Heart left ventricle (tissue), 13 donors: ENCODE measurements at regions not wholly inside any gene's neighbourhood (a gene's known extent, or its start where the extent isn't known, plus 50 kb on each side); places are given as distances from the start of the nearest gene placed in this dataset.

Source experiments
- POLR2A ChIP-seq, 2 donors: fragments of 450-650 bp; IDR thresholded peaks; one replicate each; pipeline ENCODE4 v1.6.1; 2017; ENCODE audit warnings: antibody characterized with exemption in 2 of 2, mild to moderate bottlenecking in 2 of 2, moderate library complexity in 2 of 2
- TF ChIP-seq, protein P1 (sequence below), 12 donors: fragments of 200-600 bp; sonication (generic) in 4 of 12; IDR thresholded peaks; one replicate each; pipeline versions ENCODE4 v1.5.0 to v1.8.0; 2018 to 2022; ENCODE audit warnings: antibody characterized with exemption in 12 of 12, mild to moderate bottlenecking in 5 of 12
- donor health status: ischemic (EF 13 %, LVEDD 7.1; RV severe dilation, severe dysfunction).
- donor health status: DM: no; HTN: yes; CAD: no.
- donor health status: DM: no; HTN: no; CAD: no.
- donor health status: ischemic (EF 25% LVEDD 6.9; RV normal size, moderate dysfunction).
- donor health status: ischemic (EF 25% LVEDD 5.7; RV mildly dilated, moderate dysfunction).
- donor health status: ischemic (EF 35%, LVEDD 5.7; RV mildly dilated, moderate dysfunction).
- donor health status: nonischemic (EF 11% LVEDD 7.7; RV severe dilation, severe dysfunction).
- donor health status: DM: yes; HTN: yes; CAD: no.
- donor health status: PGD.
- donor health status: ischemic (EF 29% LVEDD 5.4; RV normal size, mild dysfunction).
- donor health status: nonischemic (EF 23%, LVEDD 6.1; RV moderate dilation, normal function).

DNA sequence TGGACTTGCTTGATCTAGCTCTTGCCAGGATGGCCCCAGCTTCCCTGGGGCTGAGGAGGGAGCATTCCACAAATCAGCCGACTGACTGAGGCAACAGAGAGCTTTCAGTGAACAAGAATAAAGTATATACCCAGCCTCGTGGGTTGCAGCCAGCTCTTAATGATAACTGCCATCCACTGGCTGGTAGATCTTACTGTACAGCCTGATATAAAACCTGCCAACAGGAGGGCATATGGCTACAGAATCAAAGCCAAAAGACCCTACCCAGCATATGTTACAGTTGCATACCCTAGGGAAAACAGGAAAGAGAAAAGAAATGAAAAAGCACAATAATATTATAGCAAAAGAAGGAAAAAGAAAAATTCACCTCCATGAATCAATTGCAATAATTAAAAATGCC is 775.9 kb upstream of the KIF2B start:
- TF ChIP-seq, protein P1, sequence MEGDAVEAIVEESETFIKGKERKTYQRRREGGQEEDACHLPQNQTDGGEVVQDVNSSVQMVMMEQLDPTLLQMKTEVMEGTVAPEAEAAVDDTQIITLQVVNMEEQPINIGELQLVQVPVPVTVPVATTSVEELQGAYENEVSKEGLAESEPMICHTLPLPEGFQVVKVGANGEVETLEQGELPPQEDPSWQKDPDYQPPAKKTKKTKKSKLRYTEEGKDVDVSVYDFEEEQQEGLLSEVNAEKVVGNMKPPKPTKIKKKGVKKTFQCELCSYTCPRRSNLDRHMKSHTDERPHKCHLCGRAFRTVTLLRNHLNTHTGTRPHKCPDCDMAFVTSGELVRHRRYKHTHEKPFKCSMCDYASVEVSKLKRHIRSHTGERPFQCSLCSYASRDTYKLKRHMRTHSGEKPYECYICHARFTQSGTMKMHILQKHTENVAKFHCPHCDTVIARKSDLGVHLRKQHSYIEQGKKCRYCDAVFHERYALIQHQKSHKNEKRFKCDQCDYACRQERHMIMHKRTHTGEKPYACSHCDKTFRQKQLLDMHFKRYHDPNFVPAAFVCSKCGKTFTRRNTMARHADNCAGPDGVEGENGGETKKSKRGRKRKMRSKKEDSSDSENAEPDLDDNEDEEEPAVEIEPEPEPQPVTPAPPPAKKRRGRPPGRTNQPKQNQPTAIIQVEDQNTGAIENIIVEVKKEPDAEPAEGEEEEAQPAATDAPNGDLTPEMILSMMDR (IDR thresholded peaks at IDR 0.05), result no peak
- no peak for TF ChIP-seq POLR2A (IDR thresholded peaks at IDR 0.05)
